ENCODE measurements at regions not wholly inside any gene's neighbourhood (a gene's known extent, or its start where the extent isn't known, plus 50 kb on each side); places are given as distances from the start of the nearest gene placed in this dataset.

DNA sequence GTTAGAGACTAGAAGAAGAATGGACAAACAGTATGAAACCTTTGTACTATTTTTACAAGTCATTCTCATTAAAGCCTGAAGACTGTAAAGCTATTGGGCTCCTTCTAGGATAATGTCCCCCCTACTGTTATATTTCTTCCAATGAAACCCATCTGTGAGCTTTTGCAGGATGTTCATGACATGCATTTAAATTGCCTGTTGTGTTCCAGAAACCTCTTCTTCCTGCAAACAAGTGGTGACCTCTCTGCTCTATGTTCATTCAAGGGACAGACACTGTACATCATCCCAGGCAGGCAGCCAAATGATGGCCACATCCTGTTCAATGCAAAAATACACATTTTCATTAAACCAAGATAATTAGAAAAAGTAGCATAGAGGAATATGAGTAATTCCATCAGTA lies 128.0 kb downstream of the C4orf33 start:
- no peak for TF ChIP-seq NPAS2 (CRISPR knock-in tag; IDR thresholded peaks at IDR 0.05; ENCODE audit: borderline replicate concordance)
- TF ChIP-seq, protein P1, sequence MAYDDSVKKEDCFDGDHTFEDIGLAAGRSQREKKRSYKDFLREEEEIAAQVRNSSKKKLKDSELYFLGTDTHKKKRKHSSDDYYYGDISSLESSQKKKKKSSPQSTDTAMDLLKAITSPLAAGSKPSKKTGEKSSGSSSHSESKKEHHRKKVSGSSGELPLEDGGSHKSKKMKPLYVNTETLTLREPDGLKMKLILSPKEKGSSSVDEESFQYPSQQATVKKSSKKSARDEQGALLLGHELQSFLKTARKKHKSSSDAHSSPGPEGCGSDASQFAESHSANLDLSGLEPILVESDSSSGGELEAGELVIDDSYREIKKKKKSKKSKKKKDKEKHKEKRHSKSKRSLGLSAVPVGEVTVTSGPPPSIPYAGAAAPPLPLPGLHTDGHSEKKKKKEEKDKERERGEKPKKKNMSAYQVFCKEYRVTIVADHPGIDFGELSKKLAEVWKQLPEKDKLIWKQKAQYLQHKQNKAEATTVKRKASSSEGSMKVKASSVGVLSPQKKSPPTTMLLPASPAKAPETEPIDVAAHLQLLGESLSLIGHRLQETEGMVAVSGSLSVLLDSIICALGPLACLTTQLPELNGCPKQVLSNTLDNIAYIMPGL (CRISPR knock-in tag; IDR thresholded peaks at IDR 0.05; ENCODE audit: borderline replicate concordance) = no peak
- no peak for TF ChIP-seq JUN (IDR thresholded peaks at IDR 0.05)
- TF ChIP-seq, protein P2, sequence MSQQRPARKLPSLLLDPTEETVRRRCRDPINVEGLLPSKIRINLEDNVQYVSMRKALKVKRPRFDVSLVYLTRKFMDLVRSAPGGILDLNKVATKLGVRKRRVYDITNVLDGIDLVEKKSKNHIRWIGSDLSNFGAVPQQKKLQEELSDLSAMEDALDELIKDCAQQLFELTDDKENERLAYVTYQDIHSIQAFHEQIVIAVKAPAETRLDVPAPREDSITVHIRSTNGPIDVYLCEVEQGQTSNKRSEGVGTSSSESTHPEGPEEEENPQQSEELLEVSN (IDR thresholded peaks at IDR 0.05; ENCODE audit: borderline replicate concordance, low read depth) = no peak
- TF ChIP-seq CHD4 (IDR thresholded peaks at IDR 0.05; ENCODE audit: borderline replicate concordance) = no peak
- TF ChIP-seq, protein P3, sequence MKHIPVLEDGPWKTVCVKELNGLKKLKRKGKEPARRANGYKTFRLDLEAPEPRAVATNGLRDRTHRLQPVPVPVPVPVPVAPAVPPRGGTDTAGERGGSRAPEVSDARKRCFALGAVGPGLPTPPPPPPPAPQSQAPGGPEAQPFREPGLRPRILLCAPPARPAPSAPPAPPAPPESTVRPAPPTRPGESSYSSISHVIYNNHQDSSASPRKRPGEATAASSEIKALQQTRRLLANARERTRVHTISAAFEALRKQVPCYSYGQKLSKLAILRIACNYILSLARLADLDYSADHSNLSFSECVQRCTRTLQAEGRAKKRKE (CRISPR knock-in tag; IDR thresholded peaks at IDR 0.05; ENCODE audit: low read depth) = no peak
- TF ChIP-seq SREBF2 (IDR thresholded peaks at IDR 0.05) = no peak
- no peak for TF ChIP-seq FOXS1 (CRISPR knock-in tag; IDR thresholded peaks at IDR 0.05)
- TF ChIP-seq, protein P4, sequence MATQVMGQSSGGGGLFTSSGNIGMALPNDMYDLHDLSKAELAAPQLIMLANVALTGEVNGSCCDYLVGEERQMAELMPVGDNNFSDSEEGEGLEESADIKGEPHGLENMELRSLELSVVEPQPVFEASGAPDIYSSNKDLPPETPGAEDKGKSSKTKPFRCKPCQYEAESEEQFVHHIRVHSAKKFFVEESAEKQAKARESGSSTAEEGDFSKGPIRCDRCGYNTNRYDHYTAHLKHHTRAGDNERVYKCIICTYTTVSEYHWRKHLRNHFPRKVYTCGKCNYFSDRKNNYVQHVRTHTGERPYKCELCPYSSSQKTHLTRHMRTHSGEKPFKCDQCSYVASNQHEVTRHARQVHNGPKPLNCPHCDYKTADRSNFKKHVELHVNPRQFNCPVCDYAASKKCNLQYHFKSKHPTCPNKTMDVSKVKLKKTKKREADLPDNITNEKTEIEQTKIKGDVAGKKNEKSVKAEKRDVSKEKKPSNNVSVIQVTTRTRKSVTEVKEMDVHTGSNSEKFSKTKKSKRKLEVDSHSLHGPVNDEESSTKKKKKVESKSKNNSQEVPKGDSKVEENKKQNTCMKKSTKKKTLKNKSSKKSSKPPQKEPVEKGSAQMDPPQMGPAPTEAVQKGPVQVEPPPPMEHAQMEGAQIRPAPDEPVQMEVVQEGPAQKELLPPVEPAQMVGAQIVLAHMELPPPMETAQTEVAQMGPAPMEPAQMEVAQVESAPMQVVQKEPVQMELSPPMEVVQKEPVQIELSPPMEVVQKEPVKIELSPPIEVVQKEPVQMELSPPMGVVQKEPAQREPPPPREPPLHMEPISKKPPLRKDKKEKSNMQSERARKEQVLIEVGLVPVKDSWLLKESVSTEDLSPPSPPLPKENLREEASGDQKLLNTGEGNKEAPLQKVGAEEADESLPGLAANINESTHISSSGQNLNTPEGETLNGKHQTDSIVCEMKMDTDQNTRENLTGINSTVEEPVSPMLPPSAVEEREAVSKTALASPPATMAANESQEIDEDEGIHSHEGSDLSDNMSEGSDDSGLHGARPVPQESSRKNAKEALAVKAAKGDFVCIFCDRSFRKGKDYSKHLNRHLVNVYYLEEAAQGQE (IDR thresholded peaks at IDR 0.05) = no peak
- no peak for TF ChIP-seq HOXA7 (CRISPR knock-in tag; IDR thresholded peaks at IDR 0.05)
- TF ChIP-seq HEYL (CRISPR knock-in tag; IDR thresholded peaks at IDR 0.05) = no peak
- TF ChIP-seq HOXB13 (CRISPR knock-in tag; IDR thresholded peaks at IDR 0.05; ENCODE audit: low read depth) = no peak
- TF ChIP-seq KDM1A (IDR thresholded peaks at IDR 0.05; ENCODE audit: low read depth) = no peak

DNA sequence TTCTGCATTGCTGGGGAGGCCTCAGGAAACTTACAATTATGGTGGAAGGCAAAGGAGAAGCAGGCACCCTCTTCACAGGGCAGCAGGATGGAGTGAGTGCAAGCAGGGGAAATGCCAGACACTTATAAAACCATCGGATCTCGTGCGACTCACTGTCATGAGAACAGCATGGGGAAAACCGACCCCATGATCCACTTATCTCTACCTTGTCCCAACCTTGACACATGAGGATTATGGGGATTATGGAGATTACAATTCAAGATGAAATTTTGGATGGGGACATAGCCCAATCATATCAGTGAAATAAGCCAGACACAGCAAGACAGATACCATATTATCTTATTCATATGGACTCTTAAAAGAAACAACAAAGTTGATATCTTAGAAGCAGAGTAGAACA lies 134.9 kb downstream of the C4orf33 start:
- H3K4me2 ChIP-seq = no peak overlapping the region
- no peak overlapping the region for H3K27ac ChIP-seq
- ChIA-PET POLR2A (no interaction called here), CTCF (no interaction called here)
- H3K4me3 ChIP-seq = no peak overlapping the region
- no peak for FAIRE-seq
- H3K9me3 ChIP-seq = no peaks in the 10 kb centered on the region
- 63% methylated on average over 4 of the region's 4 CpGs for WGBS (ENCODE audit: missing lambda C conversion rate)
- no peak for TF ChIP-seq ZNF302 (CRISPR knock-in tag; IDR thresholded peaks at IDR 0.05)
- no peaks in the 10 kb centered on the region for H3K4me1 ChIP-seq
- DNase-seq (ENCODE audit: low read depth in 1 of 2, low spot score in 1 of 2) = no peak
- ATAC-seq = no peak

More for the DNA sequence above, 128.0 kb downstream of the C4orf33 start:
- no peak for DNase-seq (ENCODE audit: low read depth in 1 of 2, low spot score in 1 of 2)
- no peak overlapping the region for H3K4me2 ChIP-seq
- H3K4me1 ChIP-seq = no peaks in the 10 kb centered on the region
- no peak overlapping the region for H3K27ac ChIP-seq
- no peak for FAIRE-seq
- no peak for ATAC-seq
- ChIA-PET CTCF (no interaction called here), POLR2A (no interaction called here)
- no peaks in the 10 kb centered on the region for H3K9me3 ChIP-seq
- no peak overlapping the region for H3K4me3 ChIP-seq

DNA sequence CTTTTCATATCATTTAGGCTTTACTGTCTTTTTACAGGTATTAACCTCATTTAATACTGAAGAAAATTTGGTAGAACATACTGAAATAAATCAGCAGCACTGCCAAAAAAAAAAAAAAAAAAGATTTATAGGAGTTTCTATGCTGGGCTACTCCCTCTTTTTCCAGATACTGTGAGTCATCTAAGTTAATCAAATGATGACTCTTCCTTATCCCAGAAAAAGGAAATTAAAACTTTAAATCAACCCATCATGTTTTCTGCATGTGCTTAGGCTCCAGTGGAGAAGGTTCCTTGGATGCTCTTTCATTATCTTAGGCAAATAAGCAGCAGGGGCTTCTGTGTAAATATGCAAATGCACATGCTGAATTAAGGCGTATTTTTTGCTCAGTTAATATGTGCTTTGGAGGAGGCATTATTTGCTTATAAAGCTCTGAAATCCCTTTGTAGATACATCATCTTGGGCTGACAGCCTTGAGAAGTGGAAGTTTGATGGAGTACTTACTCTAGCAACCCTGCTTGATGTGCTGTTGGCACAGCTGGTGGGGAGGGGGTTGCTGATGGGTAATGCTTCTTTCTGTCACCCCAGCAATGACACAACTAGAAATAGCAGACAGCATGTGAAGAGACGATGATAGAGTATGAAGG lies 136.1 kb downstream of the C4orf33 start:
- no peak for DNase-seq (ENCODE audit: low read depth in 1 of 2, low spot score in 1 of 2)
- no peaks in the 10 kb centered on the region for H3K4me1 ChIP-seq
- TF ChIP-seq EHMT2 (IDR thresholded peaks at IDR 0.05; ENCODE audit: low read depth) (no peak), RARB (CRISPR knock-in tag; IDR thresholded peaks at IDR 0.05) (no peak), MAFK (IDR thresholded peaks at IDR 0.05; ENCODE audit: partially characterized antibody) (no peak), NR3C1 (IDR thresholded peaks at IDR 0.05) (no peak)
- POLR2A ChIA-PET = no interaction called here
- no peak for ATAC-seq
- 41% methylated on average over 2 of the region's 2 CpGs for WGBS (ENCODE audit: missing lambda C conversion rate)
- no peak overlapping the region for H3K4me2 ChIP-seq
- no peaks in the 10 kb centered on the region for H3K9me3 ChIP-seq
- H3K4me3 ChIP-seq = no peak overlapping the region
- H3K27ac ChIP-seq = no peak overlapping the region
- no peak for FAIRE-seq
- CTCF ChIA-PET = interaction anchor here (1.3 kb wide), 1 partner anchor 13 kb away, joined by 3 read pairs; no protein-coding TSS in a partner anchor

All from A549 (cell line).